T-cell (primary cell): ENCODE measurements at regions not wholly inside any gene's neighbourhood (a gene's known extent, or its start where the extent isn't known, plus 50 kb on each side); places are given as distances from the start of the nearest gene placed in this dataset.
"Not testable (repeated sequence)": the region's sequence is repeated elsewhere in the genome, so short reads cannot be mapped to it uniquely, and the experiment has no call there.

Experiments used
- ATAC-seq, 4 experiments: fragments of 200-7000 bp in 3 of 4; fragments of 150-1000 bp in 1 of 4; cut with Tn5 transposase; replicated peaks in 1 of 4; 1 replicate in 3 of 4; 2 replicates in 1 of 4; pipeline ENCODE4 v1.10.0; 2021; ENCODE audit warnings: moderate library complexity in 3 of 4, mild to moderate bottlenecking in 2 of 4, moderate number of reproducible peaks in 1 of 4
- CTCF ChIA-PET, 2 donors: fragments of 300-600 bp; sonication (Branson Sonifier 250); formaldehyde crosslinking; loops; one replicate each; lab custom pipeline; 2022; ENCODE audit warnings: antibody characterized with exemption in 2 of 2; lab: Charles Lee
- POLR2A ChIA-PET, 2 donors: fragments of 300-600 bp; sonication (Branson Sonifier 250); formaldehyde crosslinking; loops; one replicate each; lab custom pipeline; 2022; ENCODE audit warnings: antibody characterized with exemption in 2 of 2; lab: Charles Lee
- DNase-seq, 35 experiments: peaks; one replicate each; pipeline versions ENCODE4 v3.0.0 to v3.0.0-alpha.2; 2013 to 2023
- H3K27ac ChIP-seq: one replicate; pipeline ENCODE4 v1.5.1; 2013; ENCODE audit warnings: low read length
- H3K27me3 ChIP-seq, 2 experiments: replicated peaks in 1 of 2; 1 replicate in 1 of 2; 2 replicates in 1 of 2; pipeline versions ENCODE4 v1.6.1 to v1.7.0; 2013; ENCODE audit warnings: low read length in 1 of 2, mixed read lengths in 1 of 2; ENCODE audit not compliant: control insufficient read depth in 2 of 2, insufficient read depth in 2 of 2; ENCODE audit errors: extremely low read depth in 1 of 2
- H3K36me3 ChIP-seq, 2 donors: 1 replicate in 1 of 2; 2 replicates in 1 of 2; pipeline versions ENCODE4 v1.6.1 to v1.7.0; 2013; ENCODE audit warnings: low read length in 1 of 2; ENCODE audit not compliant: control insufficient read depth in 2 of 2, insufficient read depth in 1 of 2; ENCODE audit errors: extremely low read depth in 1 of 2
- H3K4me1 ChIP-seq, 2 experiments: 1 replicate in 1 of 2; 2 replicates in 1 of 2; pipeline versions ENCODE4 v1.6.1 to v1.7.0; 2013; ENCODE audit warnings: low read length in 2 of 2, mixed read lengths in 1 of 2; ENCODE audit not compliant: insufficient read depth in 2 of 2, control insufficient read depth in 1 of 2; ENCODE audit errors: extremely low read depth in 1 of 2
- H3K4me3 ChIP-seq, 2 donors: 1 replicate in 1 of 2; 2 replicates in 1 of 2; pipeline versions ENCODE4 v1.5.1 to v1.7.0; 2013; ENCODE audit warnings: mild to moderate bottlenecking in 2 of 2, low read length in 1 of 2, moderate library complexity in 1 of 2; ENCODE audit not compliant: control insufficient read depth in 1 of 2; ENCODE audit errors: extremely low read depth in 1 of 2
- H3K9me3 ChIP-seq: 2 replicates; pipeline ENCODE4 v1.7.0; 2013
- H3K27ac Mint-ChIP-seq, 2 donors: one replicate each; pipeline ENCODE4 v1.8.0; 2020 to 2021; ENCODE audit warnings: mild to moderate bottlenecking in 2 of 2, mixed read lengths in 2 of 2
- H3K27me3 Mint-ChIP-seq, 2 donors: one replicate each; pipeline ENCODE4 v1.8.0; 2021 to 2022; ENCODE audit warnings: mixed read lengths in 2 of 2
- H3K36me3 Mint-ChIP-seq: one replicate; pipeline ENCODE4 v1.8.0; 2021; ENCODE audit warnings: mixed read lengths
- H3K4me1 Mint-ChIP-seq, 3 donors: one replicate each; pipeline ENCODE4 v1.8.0; 2020 to 2022; ENCODE audit warnings: mixed read lengths in 3 of 3, mild to moderate bottlenecking in 1 of 3
- H3K4me3 Mint-ChIP-seq, 3 donors: one replicate each; pipeline ENCODE4 v1.8.0; 2020 to 2022; ENCODE audit warnings: mild to moderate bottlenecking in 3 of 3, mixed read lengths in 3 of 3, moderate library complexity in 3 of 3
- H3K9me3 Mint-ChIP-seq, 3 donors: one replicate each; pipeline ENCODE4 v1.8.0; 2020 to 2022; ENCODE audit warnings: mixed read lengths in 3 of 3
- WGBS: methylation state at CpG from one replicate; pipeline ENCODE4 v1.1.5; 2013; ENCODE audit warnings: missing lambda C conversion rate; ENCODE audit not compliant: insufficient coverage; 5-methylcytosine and 5-hydroxymethylcytosine counted together

- H3K36me3 ChIP-seq, H3K4me3 ChIP-seq, H3K4me1 ChIP-seq, H3K4me1 Mint-ChIP-seq, CTCF ChIA-PET, H3K27ac ChIP-seq, ATAC-seq, H3K27me3 ChIP-seq, POLR2A ChIA-PET, H3K36me3 Mint-ChIP-seq, DNase-seq, H3K4me3 Mint-ChIP-seq, H3K27ac Mint-ChIP-seq, H3K27me3 Mint-ChIP-seq, H3K9me3 ChIP-seq: not testable (repeated sequence)
- WGBS, result no CpG with 5 or more reads among the region's 10 CpGs
- peaks cover 7 to 17% (median 14%) of the 10 kb centered on the region in 3 donors for H3K9me3 Mint-ChIP-seq
These were observed 251.4 kb downstream of the ZIC4 start for GRCh38 chr3:147154988-147155387.

GRCh38 chr3:147153830-147154539 lies 252.4 kb downstream of the ZIC4 start:
- H3K36me3 ChIP-seq, result no peaks in the 10 kb centered on the region
- ChIA-PET POLR2A (interaction anchor here in 1 of 2 donors (0.6 kb wide), 1 partner anchor 16 kb away, joined by 5 read pairs; no protein-coding TSS in a partner anchor), CTCF (no interaction called here)
- Mint-ChIP-seq H3K27me3 (no peaks in the 10 kb centered on the region), H3K4me1 (no peaks in the 10 kb centered on the region), H3K9me3 (peaks cover 7 to 16% (median 15%) of the 10 kb centered on the region in 3 donors), H3K4me3 (no peak overlapping the region), H3K36me3 (no peaks in the 10 kb centered on the region), H3K27ac (no peak overlapping the region)
- H3K9me3 ChIP-seq, result no peaks in the 10 kb centered on the region
- no peak overlapping the region for H3K4me3 ChIP-seq
- WGBS, result 88% methylated on average over 22 of the region's 30 CpGs
- no peaks in the 10 kb centered on the region for H3K4me1 ChIP-seq
- ATAC-seq (no peak), DNase-seq (no peak)
- no peaks in the 10 kb centered on the region for H3K27me3 ChIP-seq
- H3K27ac ChIP-seq, result no peak overlapping the region

GRCh38 chr3:147152476-147152875 lies 253.9 kb downstream of the ZIC4 start:
- H3K27me3 ChIP-seq, result no peaks in the 10 kb centered on the region
- ATAC-seq (no peak), DNase-seq (no peak)
- no CpG with 5 or more reads among the region's 3 CpGs for WGBS
- no peak overlapping the region for H3K4me3 ChIP-seq
- POLR2A ChIA-PET, result no interaction called here
- no peaks in the 10 kb centered on the region for H3K36me3 Mint-ChIP-seq
- CTCF ChIA-PET, result no interaction called here
- no peaks in the 10 kb centered on the region for H3K27me3 Mint-ChIP-seq
- no peak overlapping the region for H3K27ac Mint-ChIP-seq
- peaks cover 10 to 17% (median 15%) of the 10 kb centered on the region in 3 donors for H3K9me3 Mint-ChIP-seq
- no peak overlapping the region for H3K27ac ChIP-seq
- H3K4me1 Mint-ChIP-seq, result no peaks in the 10 kb centered on the region
- no peaks in the 10 kb centered on the region for H3K9me3 ChIP-seq
- no peak overlapping the region for H3K4me3 Mint-ChIP-seq
- H3K4me1 ChIP-seq, result no peaks in the 10 kb centered on the region
- no peaks in the 10 kb centered on the region for H3K36me3 ChIP-seq

GRCh38 chr3:147141516-147142288 lies 264.6 kb downstream of the ZIC4 start:
- no peaks in the 10 kb centered on the region for H3K27me3 ChIP-seq
- ATAC-seq (no peak), DNase-seq (no peak)
- H3K9me3 ChIP-seq, result no peaks in the 10 kb centered on the region
- H3K9me3 Mint-ChIP-seq, result peaks cover 5 to 12% (median 9%) of the 10 kb centered on the region in 3 donors
- H3K36me3 Mint-ChIP-seq, result no peaks in the 10 kb centered on the region
- no peak overlapping the region for H3K4me3 Mint-ChIP-seq
- H3K27ac ChIP-seq, result no peak overlapping the region
- no peak overlapping the region for H3K27ac Mint-ChIP-seq
- H3K27me3 Mint-ChIP-seq, result no peaks in the 10 kb centered on the region
- CTCF ChIA-PET, result no interaction called here
- WGBS, result 75% methylated on average over 2 of the region's 2 CpGs
- no peak overlapping the region for H3K4me3 ChIP-seq
- no peaks in the 10 kb centered on the region for H3K4me1 Mint-ChIP-seq
- POLR2A ChIA-PET, result no interaction called here
- H3K36me3 ChIP-seq, result no peaks in the 10 kb centered on the region
- no peaks in the 10 kb centered on the region for H3K4me1 ChIP-seq

GRCh38 chr3:147139341-147139740 lies 267.0 kb downstream of the ZIC4 start:
- H3K36me3 Mint-ChIP-seq, result no peaks in the 10 kb centered on the region
- Histone ChIP-seq H3K4me1 (no peaks in the 10 kb centered on the region), H3K36me3 (no peaks in the 10 kb centered on the region), H3K4me3 (no peak overlapping the region), H3K27me3 (no peaks in the 10 kb centered on the region), H3K9me3 (no peaks in the 10 kb centered on the region), H3K27ac (no peak overlapping the region)
- ChIA-PET POLR2A (no interaction called here), CTCF (no interaction called here)
- ATAC-seq (no peak), DNase-seq (no peak)
- peaks cover 5 to 15% (median 11%) of the 10 kb centered on the region in 3 donors for H3K9me3 Mint-ChIP-seq
- no peak overlapping the region for H3K4me3 Mint-ChIP-seq
- no peaks in the 10 kb centered on the region for H3K4me1 Mint-ChIP-seq
- WGBS, result no CpG with 5 or more reads among the region's 1 CpG
- no peaks in the 10 kb centered on the region for H3K27me3 Mint-ChIP-seq
- no peak overlapping the region for H3K27ac Mint-ChIP-seq

- peaks cover 10 to 26% (median 18%) of the 10 kb centered on the region in 3 donors for H3K9me3 Mint-ChIP-seq
- H3K4me1 ChIP-seq, result no peaks in the 10 kb centered on the region
- H3K36me3 Mint-ChIP-seq, result no peaks in the 10 kb centered on the region
- no peaks in the 10 kb centered on the region for H3K27me3 Mint-ChIP-seq
- no CpG with 5 or more reads among the region's 1 CpG for WGBS
- no peak overlapping the region for H3K27ac ChIP-seq
- no peak overlapping the region for H3K4me3 ChIP-seq
- no peaks in the 10 kb centered on the region for H3K9me3 ChIP-seq
- H3K36me3 ChIP-seq, result no peaks in the 10 kb centered on the region
- H3K27ac Mint-ChIP-seq, result no peak overlapping the region
- H3K27me3 ChIP-seq, result no peaks in the 10 kb centered on the region
- H3K4me3 Mint-ChIP-seq, result no peak overlapping the region
- POLR2A ChIA-PET, result no interaction called here
- no peak for ATAC-seq
- H3K4me1 Mint-ChIP-seq, result no peaks in the 10 kb centered on the region
- DNase-seq, result no peak
- CTCF ChIA-PET, result no interaction called here
These were observed 274.2 kb downstream of the ZIC4 start for GRCh38 chr3:147132168-147132567.
